NCI-H1694 (cell line): ENCODE measurements at regions not wholly inside any gene's neighbourhood (a gene's known extent, or its start where the extent isn't known, plus 50 kb on each side); places are given as distances from the start of the nearest gene placed in this dataset.
"Not testable (repeated sequence)": the region's sequence is repeated elsewhere in the genome, so short reads cannot be mapped to it uniquely, and the experiment has no call there.

ENCODE experiments used
- DNase-seq: peaks from one replicate; lab custom pipeline; 2025; lab: John Stamatoyannopoulos, UW

DNA sequence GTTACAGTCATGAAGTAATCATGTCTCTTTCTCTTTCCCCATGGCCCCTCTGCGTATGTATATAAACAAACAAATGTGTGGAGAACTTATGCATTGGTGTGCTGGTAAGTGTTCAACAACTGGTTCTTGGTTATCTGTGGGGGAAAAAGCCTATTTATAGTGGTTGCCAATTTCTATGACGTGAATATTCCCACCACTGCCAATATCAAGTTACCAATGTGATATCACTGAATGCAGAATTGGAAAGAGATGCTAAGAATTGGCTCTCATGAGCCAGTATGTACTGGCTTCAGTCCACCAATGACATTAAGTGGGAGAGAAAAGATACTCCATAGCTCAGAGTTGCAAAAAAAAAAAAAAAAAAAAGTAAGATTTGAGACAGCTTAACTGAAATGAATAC is 399.7 kb downstream of the REEP3 start:
- DNase-seq, result no peak

DNA sequence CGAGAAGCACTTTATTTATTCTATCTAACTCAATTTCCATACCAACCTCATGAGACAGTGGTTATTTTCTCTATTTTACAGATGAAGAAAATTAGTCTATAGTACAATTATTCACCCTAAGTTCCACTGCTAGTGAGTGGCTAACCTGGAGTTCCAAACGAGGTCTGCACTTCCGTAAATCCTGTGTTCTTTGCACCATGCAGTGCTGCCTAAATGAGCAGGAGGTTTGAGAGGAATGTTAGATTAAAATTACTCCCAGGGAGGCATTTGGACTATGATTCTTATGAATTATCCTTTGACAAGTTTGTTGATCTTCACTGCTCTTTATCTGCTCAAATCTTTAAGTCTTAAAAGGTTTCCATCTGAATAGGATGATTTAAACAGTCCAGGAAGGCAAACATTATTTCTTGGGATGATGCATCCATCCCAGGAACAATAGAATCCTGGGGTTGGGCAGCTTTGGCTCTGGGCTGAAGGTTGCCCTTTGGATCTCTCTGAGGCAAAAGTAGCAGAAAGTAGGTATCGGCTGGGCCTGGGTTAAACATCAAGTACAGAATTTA is 400.8 kb downstream of the REEP3 start:
- no peak for DNase-seq

GRCh38 chr10:63922468-63923284 is 401.5 kb downstream of the REEP3 start:
- DNase-seq, result no peak

GRCh38 chr10:63929831-63930467 is 408.7 kb downstream of the REEP3 start:
- no peak for DNase-seq

- no peak for DNase-seq
These were observed 409.4 kb downstream of the REEP3 start for GRCh38 chr10:63930584-63930983.

- DNase-seq, result no peak
These were observed 414.5 kb downstream of the REEP3 start for GRCh38 chr10:63935705-63936104.

DNA sequence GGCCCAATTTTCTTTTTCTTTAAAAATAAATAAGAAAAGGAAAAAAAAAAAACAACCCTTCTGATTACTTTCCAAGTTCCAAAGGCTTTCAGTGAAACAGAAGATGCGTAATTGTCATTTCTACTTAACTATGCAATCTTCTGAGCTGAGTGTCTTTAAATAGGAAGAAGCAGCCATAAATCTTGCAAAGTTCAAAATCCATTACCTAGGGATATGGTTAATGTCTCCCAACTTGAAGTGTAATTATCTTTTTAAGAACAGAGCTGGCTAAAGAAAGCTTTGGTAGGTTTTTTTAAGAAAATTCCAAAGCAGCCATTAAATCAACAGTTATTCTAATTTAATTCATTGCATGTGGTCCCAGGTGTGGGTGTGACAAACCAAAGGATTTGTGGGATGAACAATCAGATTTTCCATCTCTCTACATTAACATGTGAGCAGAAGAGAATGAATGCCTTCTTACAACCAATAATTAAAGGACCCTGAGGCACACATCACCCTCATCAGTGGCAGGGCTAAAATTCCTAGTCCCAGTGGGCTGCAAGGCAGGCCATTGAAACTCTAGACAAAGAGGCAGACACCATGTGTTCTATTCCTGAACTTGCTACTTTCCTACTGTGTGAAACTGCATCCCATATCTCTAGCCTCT is 419.2 kb downstream of the REEP3 start:
- no peak for DNase-seq

DNA sequence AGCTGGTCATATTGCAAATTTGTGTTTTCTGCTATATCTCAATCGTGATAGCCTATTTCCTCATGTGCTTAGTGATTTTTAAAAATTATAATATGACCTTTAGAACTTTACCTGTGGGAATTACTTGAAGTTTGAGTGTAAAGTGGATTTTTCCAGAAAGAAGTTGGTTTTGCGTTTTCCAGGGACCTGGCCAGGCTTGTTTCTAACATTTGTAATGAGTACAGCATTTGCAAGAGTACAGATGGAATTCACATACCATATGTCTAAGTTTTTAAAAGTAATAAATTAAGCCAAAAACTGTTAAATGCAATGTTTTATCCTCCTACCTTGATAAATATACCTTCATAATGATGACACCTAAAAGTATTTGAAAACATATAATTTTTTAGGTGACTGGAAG is 443.2 kb downstream of the REEP3 start:
- DNase-seq, result no peak

GRCh38 chr10:63965846-63966245 is 444.6 kb downstream of the REEP3 start:
- no peak for DNase-seq

DNA sequence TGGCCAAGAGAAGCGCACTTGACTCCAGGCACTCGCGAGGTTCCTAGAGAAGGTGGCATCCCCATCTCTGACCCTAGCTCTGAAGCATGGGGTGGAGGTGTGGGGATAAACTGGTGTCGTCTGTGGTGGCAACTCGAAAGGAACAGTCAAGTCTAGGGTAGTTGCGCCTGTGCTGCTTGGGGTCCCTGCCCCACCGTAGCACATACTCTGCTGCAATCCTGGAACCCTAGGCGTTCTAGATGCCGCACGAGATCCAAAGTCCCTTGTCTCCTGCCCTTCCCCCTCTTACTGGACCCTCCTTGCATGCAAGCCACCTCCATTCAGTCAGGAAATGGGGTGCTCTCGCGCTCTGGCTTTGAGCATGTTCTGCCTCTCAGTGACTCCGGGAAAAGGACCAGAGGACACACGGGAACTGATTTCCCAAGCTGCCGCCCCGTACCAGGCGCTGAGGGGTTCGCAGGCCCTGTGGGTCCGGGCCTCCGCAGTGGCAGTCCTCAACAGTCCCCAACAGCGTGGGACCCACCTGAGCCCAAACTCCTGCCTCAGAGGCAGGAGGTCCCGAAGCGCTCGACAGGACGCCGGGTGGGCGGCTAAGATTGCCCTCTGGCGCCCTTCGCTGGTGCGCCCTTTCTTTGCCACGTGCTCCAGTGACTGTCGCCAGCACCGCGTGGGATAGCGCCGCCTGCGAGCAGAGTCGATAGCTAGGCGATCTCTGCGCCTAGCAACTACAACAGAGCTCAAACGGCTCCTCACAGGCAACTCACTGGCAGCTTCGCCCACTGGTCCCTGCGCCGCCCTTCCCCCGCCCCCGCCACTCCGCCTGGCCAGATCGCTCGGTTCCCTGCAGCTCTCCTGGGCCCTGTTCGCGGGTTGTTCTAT is 452.0 kb downstream of the REEP3 start:
- DNase-seq, result no peak

DNA sequence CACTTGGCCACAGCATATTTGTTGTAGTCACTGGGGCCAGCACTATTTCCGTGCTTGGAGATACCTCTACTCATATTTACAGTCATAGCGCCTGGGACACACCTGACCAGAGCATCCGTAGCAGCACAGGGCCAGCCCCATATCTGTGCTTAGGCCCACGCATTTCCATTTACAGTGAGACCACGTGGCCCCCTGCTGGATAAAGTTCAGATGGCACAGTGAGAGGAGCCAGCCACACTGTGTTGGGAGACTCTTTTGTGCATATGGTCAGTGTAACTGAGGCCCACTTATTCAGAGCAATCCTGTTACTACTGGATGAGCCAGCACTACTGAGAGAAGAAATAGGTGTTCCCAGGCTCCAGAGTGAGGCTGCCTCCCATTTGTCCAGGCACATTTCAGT is 455.3 kb downstream of the REEP3 start:
- no peak for DNase-seq

- DNase-seq, result peak; percentile 30
These were observed 456.2 kb downstream of the REEP3 start for GRCh38 chr10:63977329-63977923.

DNA sequence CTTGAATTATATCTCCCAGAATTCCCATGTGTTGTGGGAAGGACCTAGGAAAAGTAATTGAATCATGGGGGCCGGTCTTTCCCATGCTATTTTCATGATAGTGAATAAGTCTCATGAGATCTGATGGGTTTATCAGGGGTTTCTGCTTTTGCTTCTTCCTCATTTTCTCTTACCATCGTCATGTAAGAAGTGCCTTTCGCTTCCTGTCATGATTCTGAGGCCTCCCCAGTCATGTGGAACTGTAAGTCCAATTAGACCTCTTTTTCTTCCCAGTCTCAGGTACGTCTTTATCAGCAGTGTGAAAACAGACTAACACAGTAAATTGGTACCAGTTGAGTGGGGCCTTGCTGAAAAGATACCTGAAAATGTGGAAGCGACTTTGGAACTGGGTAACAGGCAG is 459.7 kb downstream of the REEP3 start:
- not testable (repeated sequence) for DNase-seq

DNA sequence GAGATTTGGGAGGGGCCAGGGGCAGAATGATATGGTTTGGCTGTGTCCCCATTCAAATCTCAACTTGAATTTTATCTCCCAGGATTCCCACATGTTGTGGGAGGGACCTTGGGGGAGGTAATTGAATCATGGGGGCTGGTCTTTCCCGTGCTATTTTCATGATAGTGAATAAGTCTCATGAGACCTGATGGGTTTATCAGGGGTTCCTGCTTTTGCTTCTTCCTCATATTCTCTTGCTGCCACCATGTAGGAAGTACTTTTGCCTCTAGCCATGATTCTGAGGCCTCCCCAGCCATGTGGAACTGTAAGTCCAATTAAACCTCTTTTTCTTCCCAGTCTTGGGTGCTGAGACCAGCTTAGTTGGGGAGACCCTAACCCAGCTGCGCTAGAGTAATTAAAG is 462.9 kb downstream of the REEP3 start:
- not testable (repeated sequence) for DNase-seq

GRCh38 chr10:63986536-63986935 is 465.3 kb downstream of the REEP3 start:
- DNase-seq, result no peak

DNA sequence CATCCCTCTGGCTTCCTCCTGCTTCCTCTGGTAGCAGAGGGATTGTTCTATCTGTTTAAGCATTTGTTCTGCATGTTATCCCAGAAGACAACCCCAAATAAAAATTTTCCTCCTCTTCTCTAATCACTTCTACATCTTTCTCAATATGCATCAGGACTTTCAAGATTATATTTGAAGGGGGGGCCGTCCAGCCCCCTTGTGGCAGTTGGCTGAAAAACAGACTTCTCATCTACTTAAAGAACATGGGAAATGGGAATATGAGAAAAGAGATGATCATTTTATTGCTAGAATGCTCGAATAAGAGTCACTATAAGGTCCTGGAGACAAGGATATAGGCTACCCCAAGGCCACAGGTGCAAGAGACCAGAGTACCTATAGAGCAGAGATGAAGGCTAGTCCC is 466.0 kb downstream of the REEP3 start:
- no peak for DNase-seq

- no peak for DNase-seq
These were observed 473.2 kb downstream of the REEP3 start for GRCh38 chr10:63994371-63994770.

GRCh38 chr10:64007157-64007556 is 486.0 kb downstream of the REEP3 start:
- no peak for DNase-seq

- DNase-seq, result no peak
These were observed 489.5 kb downstream of the REEP3 start for GRCh38 chr10:64010711-64011110.

GRCh38 chr10:64011912-64012714 is 490.9 kb downstream of the REEP3 start:
- DNase-seq, result no peak

DNA sequence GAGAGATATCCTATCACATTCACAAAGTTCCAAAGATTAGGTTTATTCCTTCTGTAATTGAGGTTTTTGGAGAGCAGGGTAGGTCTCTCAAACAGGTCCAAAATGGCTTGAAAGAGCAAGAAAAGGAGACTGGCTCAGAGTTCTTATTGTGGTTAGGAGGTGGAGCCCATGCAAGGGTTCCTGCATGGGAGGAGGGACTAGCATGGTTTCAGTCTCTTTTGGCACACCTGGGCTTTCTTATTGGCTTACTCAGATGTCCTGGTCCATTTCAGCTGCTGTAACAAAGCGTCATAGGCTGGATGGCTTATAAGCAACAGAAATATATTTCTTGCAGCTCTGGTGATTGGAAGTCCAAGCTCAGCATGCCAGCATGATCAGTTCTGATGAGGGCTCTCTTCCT is 493.1 kb downstream of the REEP3 start:
- DNase-seq, result no peak
